Type B pancreatic cell (in vitro differentiated cells): ENCODE measurements at regions not wholly inside any gene's neighbourhood (a gene's known extent, or its start where the extent isn't known, plus 50 kb on each side); places are given as distances from the start of the nearest gene placed in this dataset.

ENCODE experiments used
- DNase-seq: peaks from one replicate; pipeline ENCODE4 v3.0.0; 2021; ENCODE audit warnings: mixed read lengths; ENCODE audit not compliant: unreplicated experiment; ENCODE audit errors: extremely low spot score
- H3K27ac Mint-ChIP-seq: 2 replicates; pipeline ENCODE4 v1.8.0; 2021; ENCODE audit warnings: mild to moderate bottlenecking, mixed read lengths
- H3K27me3 Mint-ChIP-seq: 2 replicates; pipeline ENCODE4 v1.8.0; 2021; ENCODE audit warnings: mixed read lengths
- H3K36me3 Mint-ChIP-seq: 2 replicates; pipeline ENCODE4 v1.8.0; 2021; ENCODE audit warnings: mixed read lengths
- H3K4me1 Mint-ChIP-seq: one replicate; pipeline ENCODE4 v1.8.0; 2021; ENCODE audit warnings: mixed read lengths; ENCODE audit not compliant: unreplicated experiment
- H3K4me3 Mint-ChIP-seq: 2 replicates; pipeline ENCODE4 v1.8.0; 2021; ENCODE audit warnings: mild to moderate bottlenecking, mixed read lengths
- H3K9me3 Mint-ChIP-seq: 2 replicates; pipeline ENCODE4 v1.8.0; 2021; ENCODE audit warnings: mixed read lengths
- CTCF ChIP-seq: fragments of 200-600 bp; sonication (generic); conservative IDR thresholded peaks from 2 replicates; pipeline ENCODE4 v1.5.0; 2021; ENCODE audit warnings: antibody characterized with exemption, mild to moderate bottlenecking

DNA sequence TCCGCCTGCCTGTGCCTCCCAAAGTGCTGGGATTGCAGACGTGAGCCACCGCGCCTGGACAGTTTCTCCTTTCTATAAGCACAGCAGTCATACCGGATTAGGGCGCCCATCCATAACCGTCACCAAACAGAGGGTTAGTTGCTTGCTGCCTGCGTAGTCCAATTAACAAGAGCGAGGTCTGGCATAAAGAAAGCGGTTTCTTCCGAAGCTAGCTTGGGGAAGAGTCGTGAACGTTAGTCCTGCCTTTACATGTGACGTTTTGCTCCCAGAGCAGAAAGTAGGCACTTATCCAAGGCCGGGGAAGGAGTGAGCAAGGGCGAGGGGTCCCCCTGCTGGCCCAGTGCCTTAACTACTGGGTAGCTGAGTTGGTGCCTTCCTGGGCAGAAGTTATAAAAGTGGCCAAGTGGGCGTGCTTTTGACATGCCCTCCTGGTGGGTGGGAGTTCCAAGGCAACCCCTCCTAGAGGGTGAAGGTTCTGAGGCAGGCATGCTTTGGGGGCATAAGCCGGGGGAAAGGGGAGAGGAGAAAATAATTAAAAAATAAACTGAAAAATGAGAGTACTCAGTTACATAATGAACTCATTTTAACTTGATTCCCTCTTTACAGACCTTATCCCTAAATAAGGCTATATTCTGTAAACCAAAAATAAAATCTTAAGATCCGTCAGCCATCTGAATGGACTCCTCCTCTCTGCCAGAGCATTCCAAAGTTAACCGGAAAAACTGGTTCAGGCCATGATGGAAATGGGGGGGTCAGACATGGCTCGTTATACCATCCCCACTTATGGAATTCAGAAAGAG, 88.0 kb downstream of the FAM217A start:
- Mint-ChIP-seq H3K4me3 (peak overlapping the region; percentile 83), H3K9me3 (peaks cover 5% of the 10 kb centered on the region)

GRCh38 chr6:3991941-3992340, 87.0 kb downstream of the FAM217A start:
- H3K27ac Mint-ChIP-seq = peak overlapping the region; percentile 92
- no peak for DNase-seq
- peaks cover 3% of the 10 kb centered on the region for H3K36me3 Mint-ChIP-seq
- no peaks in the 10 kb centered on the region for H3K27me3 Mint-ChIP-seq
- no peak overlapping the region for H3K4me3 Mint-ChIP-seq
- no peaks in the 10 kb centered on the region for H3K9me3 Mint-ChIP-seq
- peaks cover 34% of the 10 kb centered on the region for H3K4me1 Mint-ChIP-seq
- no peak for TF ChIP-seq CTCF

More for the DNA sequence above, 88.0 kb downstream of the FAM217A start:
- peak; percentile 85 for DNase-seq
- H3K27me3 Mint-ChIP-seq = no peaks in the 10 kb centered on the region
- peaks cover 9% of the 10 kb centered on the region for H3K36me3 Mint-ChIP-seq
- peak overlapping the region; percentile 92 for H3K27ac Mint-ChIP-seq
- TF ChIP-seq CTCF = peak; percentile 90
- peaks cover 35% of the 10 kb centered on the region for H3K4me1 Mint-ChIP-seq

- H3K27me3 Mint-ChIP-seq = no peaks in the 10 kb centered on the region
- H3K9me3 Mint-ChIP-seq = no peaks in the 10 kb centered on the region
- H3K4me1 Mint-ChIP-seq = peaks cover 29% of the 10 kb centered on the region
- H3K36me3 Mint-ChIP-seq = peaks cover 4% of the 10 kb centered on the region
- H3K4me3 Mint-ChIP-seq = no peak overlapping the region
- no peak for TF ChIP-seq CTCF
- no peak overlapping the region for H3K27ac Mint-ChIP-seq
- no peak for DNase-seq
Measured at GRCh38 chr6:3996349-3996748, 82.6 kb downstream of the FAM217A start.

DNA sequence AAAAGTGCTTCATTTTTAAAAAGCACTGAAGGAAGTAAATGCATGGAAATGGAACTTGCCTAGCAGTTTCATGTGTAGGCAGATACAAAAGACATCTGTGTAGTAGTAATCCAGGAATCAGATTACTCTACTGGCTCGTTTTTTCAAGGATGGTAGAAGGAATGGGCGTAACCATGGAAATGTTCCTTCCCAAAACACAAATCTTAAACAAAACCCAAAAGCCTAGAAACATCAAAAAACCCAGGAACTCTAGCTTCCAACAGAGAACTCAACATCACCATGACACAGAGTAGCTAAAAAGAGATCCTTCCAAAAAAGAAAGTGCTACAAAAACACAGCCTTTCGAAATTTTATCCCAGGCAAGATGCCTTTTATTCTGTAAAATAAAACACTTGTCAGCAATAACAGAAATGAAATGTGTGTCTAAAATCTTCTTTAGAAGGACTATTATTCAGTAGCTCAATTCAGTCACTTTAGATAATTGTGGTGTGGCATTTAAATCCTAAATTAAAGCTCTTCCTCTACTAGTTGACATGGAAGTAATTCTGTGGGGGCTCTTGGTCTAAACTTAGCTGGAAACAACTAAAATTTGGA, 81.7 kb downstream of the FAM217A start:
- Mint-ChIP-seq H3K27me3 (no peaks in the 10 kb centered on the region), H3K4me1 (peaks cover 24% of the 10 kb centered on the region), H3K36me3 (peaks cover 4% of the 10 kb centered on the region), H3K4me3 (no peak overlapping the region), H3K9me3 (no peaks in the 10 kb centered on the region), H3K27ac (peak overlapping the region; percentile 44)
- DNase-seq = no peak
- TF ChIP-seq CTCF = no peak

DNA sequence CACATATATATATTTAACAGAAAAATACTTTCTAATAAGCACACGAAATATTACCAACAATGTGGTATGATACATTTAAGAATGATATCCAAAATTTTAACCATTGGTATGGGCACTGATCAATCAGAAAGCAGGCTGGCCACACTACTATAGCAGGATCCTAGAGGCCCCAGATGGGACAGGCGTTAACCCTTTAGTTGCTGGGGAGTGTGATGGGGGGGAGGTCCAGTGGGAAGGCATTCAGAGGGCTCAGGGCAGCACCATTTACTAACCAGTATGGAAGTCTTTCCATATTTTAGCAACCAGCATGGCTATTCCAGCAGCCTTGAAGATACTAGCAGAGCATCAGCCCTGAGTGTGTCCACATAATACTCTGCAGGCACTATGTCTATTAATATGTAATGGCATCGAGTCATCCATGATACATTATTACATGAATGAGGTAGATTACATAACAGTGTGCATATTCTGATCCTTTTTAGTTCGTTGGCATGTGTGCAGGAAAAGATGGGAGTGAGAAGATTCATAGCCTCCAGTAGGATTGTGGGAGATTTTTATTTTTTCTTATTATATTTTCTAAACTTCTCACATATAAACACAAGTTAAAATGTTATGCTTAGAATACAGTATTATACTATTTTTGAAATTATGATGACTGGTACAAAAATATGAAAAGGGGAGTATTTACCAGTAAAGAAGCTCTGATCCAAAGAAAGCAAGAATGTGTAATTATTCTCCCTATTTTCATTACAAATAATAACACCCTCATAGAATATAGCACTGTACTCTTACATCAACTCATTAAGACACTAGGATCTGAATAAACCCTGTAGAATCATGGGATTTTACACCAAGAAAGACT, 78.9 kb downstream of the FAM217A start:
- Mint-ChIP-seq H3K27ac (no peak overlapping the region), H3K9me3 (no peaks in the 10 kb centered on the region), H3K4me3 (no peak overlapping the region), H3K27me3 (no peaks in the 10 kb centered on the region), H3K4me1 (peaks cover 19% of the 10 kb centered on the region), H3K36me3 (peaks cover 4% of the 10 kb centered on the region)
- DNase-seq = no peak
- no peak for TF ChIP-seq CTCF
